HEK293 (cell line): ENCODE measurements at regions not wholly inside any gene's neighbourhood (a gene's known extent, or its start where the extent isn't known, plus 50 kb on each side); places are given as distances from the start of the nearest gene placed in this dataset.

Source experiments
- CTCF ChIA-PET: fragments of 350-600 bp; formaldehyde crosslinking; extraction: SDS; loops from one replicate; lab custom pipeline; 2021; ENCODE audit warnings: antibody characterized with exemption; lab: Yijun Ruan, JAX
- POLR2A ChIA-PET: fragments of 300-600 bp; formaldehyde crosslinking; extraction: SDS; loops from one replicate; lab custom pipeline; 2020; ENCODE audit warnings: antibody characterized with exemption, inconsistent platforms; lab: Yijun Ruan, JAX
- H3K27ac ChIP-seq: fragments of 200-500 bp; sonication (Bioruptor generic); 2 replicates; pipeline ENCODE4 v1.5.1; 2014; ENCODE audit warnings: low read depth, low read length, control low read depth, inconsistent platforms; ENCODE audit errors: extremely low read depth
- H3K36me3 ChIP-seq, 2 experiments: fragments of 200-500 bp in 1 of 2; sonication (Bioruptor generic) in 1 of 2; 1 replicate in 1 of 2; 2 replicates in 1 of 2; pipeline ENCODE4 v1.5.1; 2014 to 2017; ENCODE audit warnings: inconsistent platforms in 2 of 2, low read length in 2 of 2; ENCODE audit not compliant: control insufficient read depth in 2 of 2, insufficient read depth in 1 of 2
- H3K4me1 ChIP-seq: fragments of 200-500 bp; sonication (Bioruptor generic); 2 replicates; pipeline ENCODE4 v1.5.1; 2014; ENCODE audit warnings: mild to moderate bottlenecking, low read length, inconsistent platforms; ENCODE audit not compliant: control insufficient read depth, insufficient read depth
- H3K4me3 ChIP-seq: 2 replicates; pipeline ENCODE4 v1.5.1; 2011; ENCODE audit warnings: low read depth, mild to moderate bottlenecking, control low read depth, low read length, moderate library complexity
- H3K9me3 ChIP-seq: fragments of 200-500 bp; sonication (Bioruptor generic); 2 replicates; pipeline ENCODE4 v1.5.1; 2014; ENCODE audit warnings: low read depth, low read length, inconsistent platforms; ENCODE audit not compliant: control insufficient read depth, insufficient read depth
- BCL11A ChIP-seq: fragments of 450-650 bp; formaldehyde crosslinking; IDR thresholded peaks from 2 replicates; pipeline ENCODE4 v1.5.1; 2016; ENCODE audit warnings: low read depth, missing biosample characterization, missing genetic modification characterization
- HOXA7 ChIP-seq: sonication (generic); formaldehyde crosslinking; IDR thresholded peaks from 2 replicates; pipeline ENCODE4 v1.8.1; 2022; ENCODE audit warnings: missing genetic modification reagents, borderline replicate concordance
- KLF10 ChIP-seq: fragments of 450-650 bp; IDR thresholded peaks from 2 replicates; pipeline ENCODE4 v1.5.1; 2018; ENCODE audit warnings: missing biosample characterization, mild to moderate bottlenecking, missing genetic modification characterization
- PRDM2 ChIP-seq: fragments of 450-650 bp; formaldehyde crosslinking; IDR thresholded peaks from 2 replicates; pipeline ENCODE4 v1.5.1; 2016; ENCODE audit warnings: missing biosample characterization, missing genetic modification characterization, borderline replicate concordance
- SETDB1 ChIP-seq: IDR thresholded peaks from one replicate; pipeline ENCODE4 v1.6.1; 2017; ENCODE audit warnings: mild to moderate bottlenecking, low read length, moderate library complexity, mixed read lengths; ENCODE audit not compliant: insufficient read length
- TCF7L2 ChIP-seq: IDR thresholded peaks from 2 replicates; pipeline ENCODE4 v1.6.1; 2011; ENCODE audit warnings: low read depth, mild to moderate bottlenecking, inconsistent platforms, low read length, moderate library complexity, borderline replicate concordance
- ZBTB1 ChIP-seq: fragments of 450-650 bp; formaldehyde crosslinking; IDR thresholded peaks from 2 replicates; pipeline ENCODE4 v1.5.1; 2016; ENCODE audit warnings: missing biosample characterization, missing genetic modification characterization
- ZNF16 ChIP-seq: fragments of 450-650 bp; formaldehyde crosslinking; IDR thresholded peaks from 2 replicates; pipeline ENCODE4 v1.5.1; 2016; ENCODE audit warnings: low read depth, missing biosample characterization, missing genetic modification characterization
- ZNF2 ChIP-seq: fragments of 450-650 bp; formaldehyde crosslinking; IDR thresholded peaks from 2 replicates; pipeline ENCODE4 v1.5.1; 2016; ENCODE audit warnings: missing biosample characterization, missing genetic modification characterization
- ZNF416 ChIP-seq: fragments of 450-650 bp; formaldehyde crosslinking; IDR thresholded peaks from 2 replicates; pipeline ENCODE4 v1.5.1; 2016; ENCODE audit warnings: missing biosample characterization, missing genetic modification characterization
- ZNF544 ChIP-seq: fragments of 450-650 bp; formaldehyde crosslinking; IDR thresholded peaks from 2 replicates; pipeline ENCODE4 v1.5.0; 2017; ENCODE audit warnings: missing biosample characterization, missing genetic modification characterization
- ZNF548 ChIP-seq: fragments of 450-650 bp; formaldehyde crosslinking; IDR thresholded peaks from 2 replicates; pipeline ENCODE4 v1.5.1; 2016; ENCODE audit warnings: missing biosample characterization, missing genetic modification characterization
- ZNF626 ChIP-seq: fragments of 450-650 bp; sonication (Bioruptor Pico); formaldehyde crosslinking; IDR thresholded peaks from 2 replicates; pipeline ENCODE4 v1.5.1; 2018; ENCODE audit warnings: missing biosample characterization, missing genetic modification characterization, inconsistent platforms
- ZNF629 ChIP-seq: fragments of 450-650 bp; formaldehyde crosslinking; IDR thresholded peaks from 2 replicates; pipeline ENCODE4 v1.5.1; 2017; ENCODE audit warnings: missing biosample characterization, missing genetic modification characterization
- ZNF664 ChIP-seq: fragments of 450-650 bp; formaldehyde crosslinking; IDR thresholded peaks from 2 replicates; pipeline ENCODE4 v1.5.1; 2016; ENCODE audit warnings: missing biosample characterization, missing genetic modification characterization
- ZNF785 ChIP-seq: fragments of 450-650 bp; formaldehyde crosslinking; IDR thresholded peaks from 2 replicates; pipeline ENCODE4 v1.5.1; 2016; ENCODE audit warnings: missing biosample characterization, missing genetic modification characterization
- ZNF792 ChIP-seq: fragments of 450-650 bp; formaldehyde crosslinking; IDR thresholded peaks from 2 replicates; pipeline ENCODE4 v1.5.1; 2016; ENCODE audit warnings: missing biosample characterization, missing genetic modification characterization
- ZNF830 ChIP-seq: fragments of 450-650 bp; IDR thresholded peaks from 2 replicates; pipeline ENCODE4 v1.5.0; 2018; ENCODE audit warnings: missing biosample characterization, missing genetic modification characterization, low read depth, mild to moderate bottlenecking, moderate library complexity
- ZSCAN23 ChIP-seq: fragments of 450-650 bp; formaldehyde crosslinking; IDR thresholded peaks from 2 replicates; pipeline ENCODE4 v1.5.1; 2016; ENCODE audit warnings: missing biosample characterization, missing genetic modification characterization
- TF ChIP-seq, protein P1 (sequence below): fragments of 450-650 bp; formaldehyde crosslinking; IDR thresholded peaks from 2 replicates; pipeline ENCODE4 v1.5.1; 2016; ENCODE audit warnings: missing biosample characterization, missing genetic modification characterization

DNA sequence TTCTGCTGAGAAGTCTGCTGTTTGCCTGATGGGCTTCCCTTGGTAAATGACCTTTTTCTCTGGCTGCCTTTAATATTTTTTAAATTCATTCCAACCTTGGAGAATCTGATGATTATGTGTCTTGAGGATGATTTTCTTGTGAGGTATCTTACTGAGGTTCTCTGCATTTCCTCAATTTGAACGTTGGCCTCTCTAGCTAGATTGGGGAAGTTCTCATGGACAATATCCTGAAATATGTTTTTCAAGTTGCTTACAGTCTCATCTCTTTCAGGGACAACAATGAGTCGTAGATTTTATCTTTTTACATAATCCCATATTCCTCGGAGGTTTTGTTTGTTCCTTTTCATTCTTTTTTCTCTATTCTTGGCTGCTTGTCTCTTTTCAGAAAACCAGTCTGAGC is 208.4 kb downstream of the KIF20B start:
- ChIA-PET POLR2A (no interaction called here), CTCF (interaction anchor here (1.1 kb wide), 1 partner anchor 9 kb away, joined by 4 read pairs; no protein-coding TSS in a partner anchor)
- Histone ChIP-seq H3K4me1 (no peaks in the 10 kb centered on the region), H3K9me3 (no peaks in the 10 kb centered on the region), H3K36me3 (no peaks in the 10 kb centered on the region), H3K4me3 (no peak overlapping the region), H3K27ac (no peak overlapping the region)
- no peak for TF ChIP-seq SETDB1
- no peak for TF ChIP-seq ZNF544 (tag by site-specific recombination)
- TF ChIP-seq PRDM2 = no peak
- no peak for TF ChIP-seq ZNF629 (tag by site-specific recombination)
- TF ChIP-seq ZNF830 (tag by site-specific recombination) = no peak
- TF ChIP-seq HOXA7 (CRISPR knock-in tag) = no peak
- TF ChIP-seq TCF7L2 = no peak
- TF ChIP-seq ZNF626 (tag by site-specific recombination) = no peak
- TF ChIP-seq ZNF785 (tag by site-specific recombination) = no peak
- TF ChIP-seq BCL11A (tag by site-specific recombination) = no peak
- TF ChIP-seq ZNF664 (tag by site-specific recombination) = no peak
- TF ChIP-seq ZNF16 (tag by site-specific recombination) = no peak
- TF ChIP-seq ZBTB1 (tag by site-specific recombination) = no peak
- TF ChIP-seq, protein P1, sequence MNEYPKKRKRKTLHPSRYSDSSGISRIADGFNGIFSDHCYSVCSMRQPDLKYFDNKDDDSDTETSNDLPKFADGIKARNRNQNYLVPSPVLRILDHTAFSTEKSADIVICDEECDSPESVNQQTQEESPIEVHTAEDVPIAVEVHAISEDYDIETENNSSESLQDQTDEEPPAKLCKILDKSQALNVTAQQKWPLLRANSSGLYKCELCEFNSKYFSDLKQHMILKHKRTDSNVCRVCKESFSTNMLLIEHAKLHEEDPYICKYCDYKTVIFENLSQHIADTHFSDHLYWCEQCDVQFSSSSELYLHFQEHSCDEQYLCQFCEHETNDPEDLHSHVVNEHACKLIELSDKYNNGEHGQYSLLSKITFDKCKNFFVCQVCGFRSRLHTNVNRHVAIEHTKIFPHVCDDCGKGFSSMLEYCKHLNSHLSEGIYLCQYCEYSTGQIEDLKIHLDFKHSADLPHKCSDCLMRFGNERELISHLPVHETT = no peak
- no peak for TF ChIP-seq ZNF2 (tag by site-specific recombination)
- TF ChIP-seq ZNF792 (tag by site-specific recombination) = no peak
- TF ChIP-seq ZSCAN23 = no peak

- H3K4me1 ChIP-seq = no peaks in the 10 kb centered on the region
- no peaks in the 10 kb centered on the region for H3K9me3 ChIP-seq
- no peaks in the 10 kb centered on the region for H3K36me3 ChIP-seq
- TF ChIP-seq KLF10 (tag by site-specific recombination) (no peak), ZNF548 (tag by site-specific recombination) (no peak), ZNF416 (tag by site-specific recombination) (no peak)
- ChIA-PET CTCF (no interaction called here), POLR2A (no interaction called here)
- no peak overlapping the region for H3K4me3 ChIP-seq
- no peak overlapping the region for H3K27ac ChIP-seq
These were observed 213.6 kb downstream of the KIF20B start for GRCh38 chr10:89915021-89915420.
